ENCODE measurements at regions not wholly inside any gene's neighbourhood (a gene's known extent, or its start where the extent isn't known, plus 50 kb on each side); places are given as distances from the start of the nearest gene placed in this dataset.

DNA sequence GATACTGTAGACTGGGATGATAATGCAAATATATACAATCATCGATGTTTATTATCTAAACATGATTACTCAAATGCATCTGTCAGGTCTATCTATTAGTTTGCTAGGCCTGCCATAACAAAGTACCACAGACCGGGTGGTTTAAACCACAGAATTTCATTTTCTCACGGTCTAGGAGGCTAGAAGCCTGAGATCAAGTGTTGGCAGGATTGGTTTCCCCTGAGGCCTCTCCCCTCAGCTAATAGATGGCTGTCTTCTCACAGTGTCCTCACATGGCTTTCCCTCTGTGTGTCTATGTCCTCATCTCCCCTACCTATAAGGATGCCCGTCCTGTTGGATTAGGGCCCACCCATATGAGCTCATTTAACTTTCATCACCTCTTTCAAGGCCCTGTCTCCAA is 512.6 kb upstream of the SLC35B3 start (continued):
- TF ChIP-seq, protein P1, sequence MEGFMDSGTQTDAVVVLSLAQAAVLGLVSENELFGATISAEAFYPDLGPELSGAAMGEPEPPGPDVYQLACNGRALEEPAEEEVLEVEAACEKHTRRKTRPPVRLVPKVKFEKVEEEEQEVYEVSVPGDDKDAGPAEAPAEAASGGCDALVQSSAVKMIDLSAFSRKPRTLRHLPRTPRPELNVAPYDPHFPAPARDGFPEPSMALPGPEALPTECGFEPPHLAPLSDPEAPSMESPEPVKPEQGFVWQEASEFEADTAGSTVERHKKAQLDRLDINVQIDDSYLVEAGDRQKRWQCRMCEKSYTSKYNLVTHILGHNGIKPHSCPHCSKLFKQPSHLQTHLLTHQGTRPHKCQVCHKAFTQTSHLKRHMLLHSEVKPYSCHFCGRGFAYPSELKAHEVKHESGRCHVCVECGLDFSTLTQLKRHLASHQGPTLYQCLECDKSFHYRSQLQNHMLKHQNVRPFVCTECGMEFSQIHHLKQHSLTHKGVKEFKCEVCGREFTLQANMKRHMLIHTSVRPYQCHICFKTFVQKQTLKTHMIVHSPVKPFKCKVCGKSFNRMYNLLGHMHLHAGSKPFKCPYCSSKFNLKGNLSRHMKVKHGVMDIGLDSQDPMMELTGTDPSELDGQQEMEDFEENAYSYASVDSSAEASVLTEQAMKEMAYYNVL (CRISPR knock-in tag; IDR thresholded peaks at IDR 0.05; ENCODE audit: borderline replicate concordance): no peak
- no peak for TF ChIP-seq POLR2A (IDR thresholded peaks at IDR 0.05; ENCODE audit: insufficient read depth in 1 of 2, low read depth in 2 of 2, low read length in 2 of 2)

DNA sequence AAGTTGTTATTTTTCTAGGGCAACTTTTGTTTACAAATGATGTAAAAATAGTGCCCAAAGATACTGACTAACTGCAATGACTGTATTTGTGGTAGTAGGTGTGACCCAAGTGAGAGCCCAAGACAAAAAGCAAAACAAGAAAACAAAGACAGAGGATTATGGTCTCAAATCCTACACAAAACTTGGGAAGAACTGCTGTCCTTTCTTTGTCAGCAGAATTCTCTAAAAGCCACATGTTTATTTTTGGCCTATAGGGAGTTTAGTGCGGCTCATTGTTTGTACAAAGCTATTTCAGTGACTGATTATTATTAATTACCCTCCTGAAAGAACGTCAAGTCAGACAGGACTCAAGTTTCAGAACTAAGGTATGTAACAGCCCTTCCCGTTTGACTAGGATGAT is 509.2 kb upstream of the SLC35B3 start:
- Histone ChIP-seq H4K20me1 (ENCODE audit: insufficient read depth, low read length) (no peaks in the 10 kb centered on the region), H3K27me3 (ENCODE audit: control insufficient read depth in 1 of 2, insufficient read depth in 2 of 2, low read length in 2 of 2) (peaks cover 0 to 1% of the 10 kb centered on the region in 2 experiments; a peak in 1 of 5 replicates), H3K36me3 (replicated peaks in 1 of 2; ENCODE audit: control insufficient read depth in 1 of 2, insufficient read depth in 2 of 2, low read length in 2 of 2) (no peaks in the 10 kb centered on the region), H3K9me3 (ENCODE audit: low read length) (no peaks in the 10 kb centered on the region), H3K4me1 (ENCODE audit: insufficient read depth, low read length) (peaks cover 8% of the 10 kb centered on the region), H2AFZ (ENCODE audit: low read length) (no peak overlapping the region), H3K4me3 (replicated peaks in 1 of 3; ENCODE audit: insufficient read depth in 1 of 3, low read depth in 2 of 3, low read length in 3 of 3) (no peak overlapping the region), H3K9ac (ENCODE audit: insufficient read depth, low read depth, low read length) (no peak overlapping the region), H3K27ac (ENCODE audit: extremely low read length, insufficient read depth, low read length) (no peak overlapping the region), H3K4me2 (ENCODE audit: low read depth, low read length) (no peak overlapping the region), H3K79me2 (ENCODE audit: insufficient read depth, low read length) (no peaks in the 10 kb centered on the region)
- in situ Hi-C loops (cut with HindIII; ENCODE audit: extremely low pct_ligation_motif_present, low pct_unique_long_range_greater_than_20kb) (no loop called here), intact Hi-C loops (cut with micrococcal nuclease; ENCODE audit: unreplicated experiment) (no loop called here)
- ChIA-PET CTCF (ENCODE audit: low intra/inter-chr PET ratio, low total read pairs) (no interaction called here), POLR2A (no interaction called here)
- WGBS (ENCODE audit: low lambda C conversion rate): 1% methylated on average over 3 of the region's 3 CpGs
- FAIRE-seq (no peak), ATAC-seq (no peak), DNase-seq (ENCODE audit: low spot score) (no peak)
- BruUV-seq (replicated peaks): no TSS peak
- TF ChIP-seq FIP1L1 (IDR thresholded peaks at IDR 0.05; ENCODE audit: borderline replicate concordance, insufficient read depth, low read depth, low read length) (no peak), ZNF83 (CRISPR knock-in tag; IDR thresholded peaks at IDR 0.05; ENCODE audit: borderline replicate concordance) (no peak), STAT5B (CRISPR knock-in tag; IDR thresholded peaks at IDR 0.05) (no peak), ZNF253 (CRISPR knock-in tag; IDR thresholded peaks at IDR 0.05; ENCODE audit: borderline replicate concordance) (no peak), BRCA1 (CRISPR knock-in tag; IDR thresholded peaks at IDR 0.05) (no peak), NCOA5 (CRISPR knock-in tag; IDR thresholded peaks at IDR 0.05) (no peak), SNAPC2 (CRISPR knock-in tag; IDR thresholded peaks at IDR 0.05) (no peak), ZNF10 (CRISPR knock-in tag; IDR thresholded peaks at IDR 0.05; ENCODE audit: borderline replicate concordance, low read depth) (no peak), RFXAP (CRISPR knock-in tag; IDR thresholded peaks at IDR 0.05; ENCODE audit: borderline replicate concordance) (no peak)
- TF ChIP-seq, protein P2, sequence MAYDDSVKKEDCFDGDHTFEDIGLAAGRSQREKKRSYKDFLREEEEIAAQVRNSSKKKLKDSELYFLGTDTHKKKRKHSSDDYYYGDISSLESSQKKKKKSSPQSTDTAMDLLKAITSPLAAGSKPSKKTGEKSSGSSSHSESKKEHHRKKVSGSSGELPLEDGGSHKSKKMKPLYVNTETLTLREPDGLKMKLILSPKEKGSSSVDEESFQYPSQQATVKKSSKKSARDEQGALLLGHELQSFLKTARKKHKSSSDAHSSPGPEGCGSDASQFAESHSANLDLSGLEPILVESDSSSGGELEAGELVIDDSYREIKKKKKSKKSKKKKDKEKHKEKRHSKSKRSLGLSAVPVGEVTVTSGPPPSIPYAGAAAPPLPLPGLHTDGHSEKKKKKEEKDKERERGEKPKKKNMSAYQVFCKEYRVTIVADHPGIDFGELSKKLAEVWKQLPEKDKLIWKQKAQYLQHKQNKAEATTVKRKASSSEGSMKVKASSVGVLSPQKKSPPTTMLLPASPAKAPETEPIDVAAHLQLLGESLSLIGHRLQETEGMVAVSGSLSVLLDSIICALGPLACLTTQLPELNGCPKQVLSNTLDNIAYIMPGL (CRISPR knock-in tag; IDR thresholded peaks at IDR 0.05; ENCODE audit: borderline replicate concordance in 1 of 2, low read depth in 1 of 2): no peak
- TF ChIP-seq, protein P3, sequence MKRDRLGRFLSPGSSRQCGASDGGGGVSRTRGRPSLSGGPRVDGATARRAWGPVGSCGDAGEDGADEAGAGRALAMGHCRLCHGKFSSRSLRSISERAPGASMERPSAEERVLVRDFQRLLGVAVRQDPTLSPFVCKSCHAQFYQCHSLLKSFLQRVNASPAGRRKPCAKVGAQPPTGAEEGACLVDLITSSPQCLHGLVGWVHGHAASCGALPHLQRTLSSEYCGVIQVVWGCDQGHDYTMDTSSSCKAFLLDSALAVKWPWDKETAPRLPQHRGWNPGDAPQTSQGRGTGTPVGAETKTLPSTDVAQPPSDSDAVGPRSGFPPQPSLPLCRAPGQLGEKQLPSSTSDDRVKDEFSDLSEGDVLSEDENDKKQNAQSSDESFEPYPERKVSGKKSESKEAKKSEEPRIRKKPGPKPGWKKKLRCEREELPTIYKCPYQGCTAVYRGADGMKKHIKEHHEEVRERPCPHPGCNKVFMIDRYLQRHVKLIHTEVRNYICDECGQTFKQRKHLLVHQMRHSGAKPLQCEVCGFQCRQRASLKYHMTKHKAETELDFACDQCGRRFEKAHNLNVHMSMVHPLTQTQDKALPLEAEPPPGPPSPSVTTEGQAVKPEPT (CRISPR knock-in tag; IDR thresholded peaks at IDR 0.05; ENCODE audit: low read depth): no peak
- TF ChIP-seq, protein P4, sequence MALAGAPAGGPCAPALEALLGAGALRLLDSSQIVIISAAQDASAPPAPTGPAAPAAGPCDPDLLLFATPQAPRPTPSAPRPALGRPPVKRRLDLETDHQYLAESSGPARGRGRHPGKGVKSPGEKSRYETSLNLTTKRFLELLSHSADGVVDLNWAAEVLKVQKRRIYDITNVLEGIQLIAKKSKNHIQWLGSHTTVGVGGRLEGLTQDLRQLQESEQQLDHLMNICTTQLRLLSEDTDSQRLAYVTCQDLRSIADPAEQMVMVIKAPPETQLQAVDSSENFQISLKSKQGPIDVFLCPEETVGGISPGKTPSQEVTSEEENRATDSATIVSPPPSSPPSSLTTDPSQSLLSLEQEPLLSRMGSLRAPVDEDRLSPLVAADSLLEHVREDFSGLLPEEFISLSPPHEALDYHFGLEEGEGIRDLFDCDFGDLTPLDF (CRISPR knock-in tag; IDR thresholded peaks at IDR 0.05): no peak

All from HepG2 (cell line).